HepG2 (cell line): ENCODE measurements at regions not wholly inside any gene's neighbourhood (a gene's known extent, or its start where the extent isn't known, plus 50 kb on each side); places are given as distances from the start of the nearest gene placed in this dataset.

Source experiments
- PAXIP1 ChIP-seq: sonication (generic); formaldehyde crosslinking; conservative IDR thresholded peaks from 2 replicates; pipeline ENCODE4 v1.4.0; 2020; ENCODE audit warnings: mild to moderate bottlenecking, missing genetic modification reagents, moderate library complexity
- SMC3 ChIP-seq: IDR thresholded peaks from 2 replicates; pipeline ENCODE4 v1.6.1; 2011; ENCODE audit warnings: low read length, improper control_type of control experiment
- SNRNP70 ChIP-seq: fragments of 200-400 bp; formaldehyde crosslinking; IDR thresholded peaks from 2 replicates; pipeline ENCODE4 v1.6.1; 2017; ENCODE audit warnings: mild to moderate bottlenecking, low read depth, low read length, moderate library complexity
- UBTF ChIP-seq: sonication (generic); formaldehyde crosslinking; IDR thresholded peaks from 2 replicates; pipeline ENCODE4 v1.4.0; 2020; ENCODE audit warnings: mild to moderate bottlenecking, missing genetic modification reagents
- ZNF136 ChIP-seq: sonication (generic); formaldehyde crosslinking; IDR thresholded peaks from 2 replicates; pipeline ENCODE4 v1.8.1; 2022; ENCODE audit warnings: low read depth, mild to moderate bottlenecking, moderate library complexity, missing genetic modification reagents
- ZSCAN25 ChIP-seq: sonication (generic); formaldehyde crosslinking; IDR thresholded peaks from 2 replicates; pipeline ENCODE4 v1.8.0; 2022; ENCODE audit warnings: mild to moderate bottlenecking, missing genetic modification reagents

- TF ChIP-seq UBTF (CRISPR knock-in tag) (peak; percentile 92), SNRNP70 (no peak), SMC3 (no peak), PAXIP1 (CRISPR knock-in tag) (no peak; the same call in 1 of the 2 replicates), ZNF136 (CRISPR knock-in tag) (0 out of 2 replicates have a peak, but pooled peaks have one; percentile 52), ZSCAN25 (CRISPR knock-in tag) (peak; percentile 41)
Measured at GRCh38 chr9:94030318-94031179, 53.7 kb upstream of the PTPDC1 start (continued).
